ENCODE measurements at regions not wholly inside any gene's neighbourhood (a gene's known extent, or its start where the extent isn't known, plus 50 kb on each side); places are given as distances from the start of the nearest gene placed in this dataset.

GRCh38 chr6:74609871-74610270 is 596.0 kb downstream of the COL12A1 start:
- H4K5ac ChIP-seq (ENCODE audit: low read length): no peak overlapping the region
- no peak overlapping the region for H2BK120ac ChIP-seq (ENCODE audit: low read depth, low read length)
- no peak overlapping the region for H4K8ac ChIP-seq (ENCODE audit: low read depth, low read length)
- no peak overlapping the region for H3K18ac ChIP-seq (ENCODE audit: low read length)
- no peak overlapping the region for H3K23ac ChIP-seq (ENCODE audit: low read length)
- no peaks in the 10 kb centered on the region for H3K4me1 ChIP-seq (ENCODE audit: control insufficient read depth, low read depth, low read length)
- no peak overlapping the region for H2BK5ac ChIP-seq (ENCODE audit: low read length)
- no peak overlapping the region for H3K27ac ChIP-seq (ENCODE audit: low read depth, low read length)
- H3K4me2 ChIP-seq (ENCODE audit: low read length): no peak overlapping the region
- H3K27me3 ChIP-seq (ENCODE audit: insufficient read depth, low read length, poor library complexity): no peaks in the 10 kb centered on the region
- no peak overlapping the region for H3K4me3 ChIP-seq (ENCODE audit: low read length)
- H3K56ac ChIP-seq (ENCODE audit: low read length): no peak overlapping the region
- no peak overlapping the region for H3K9ac ChIP-seq (ENCODE audit: low read length)
- H3K79me1 ChIP-seq (ENCODE audit: low read length): no peaks in the 10 kb centered on the region
- no peak overlapping the region for H2BK15ac ChIP-seq (replicated peaks; ENCODE audit: low read depth)
- DNase-seq: no peak
- H3K4ac ChIP-seq (ENCODE audit: low read depth, low read length): no peak overlapping the region
- no peaks in the 10 kb centered on the region for H3K79me2 ChIP-seq (ENCODE audit: control insufficient read depth, insufficient read depth, low read length)
- H3K36me3 ChIP-seq (ENCODE audit: control insufficient read depth, insufficient read depth, low read length): no peaks in the 10 kb centered on the region
- WGBS (ENCODE audit: extremely low coverage, insufficient coverage, low lambda C conversion rate): no CpG with 5 or more reads among the region's 1 CpG
- no peak overlapping the region for H2AK5ac ChIP-seq (ENCODE audit: low read length)

- Histone ChIP-seq H4K8ac (ENCODE audit: low read depth, low read length) (no peak overlapping the region), H2BK15ac (replicated peaks; ENCODE audit: low read depth) (no peak overlapping the region), H3K56ac (ENCODE audit: low read length) (no peak overlapping the region), H2AK5ac (ENCODE audit: low read length) (no peak overlapping the region), H2BK5ac (ENCODE audit: low read length) (no peak overlapping the region), H3K27ac (ENCODE audit: low read depth, low read length) (no peak overlapping the region), H3K18ac (ENCODE audit: low read length) (no peak overlapping the region), H3K23ac (ENCODE audit: low read length) (no peak overlapping the region), H3K79me1 (ENCODE audit: low read length) (no peaks in the 10 kb centered on the region), H4K5ac (ENCODE audit: low read length) (no peak overlapping the region), H3K4me2 (ENCODE audit: low read length) (no peak overlapping the region), H3K27me3 (ENCODE audit: insufficient read depth, low read length, poor library complexity) (no peaks in the 10 kb centered on the region), H3K79me2 (ENCODE audit: control insufficient read depth, insufficient read depth, low read length) (no peaks in the 10 kb centered on the region), H3K4me1 (ENCODE audit: control insufficient read depth, low read depth, low read length) (no peaks in the 10 kb centered on the region), H3K36me3 (ENCODE audit: control insufficient read depth, insufficient read depth, low read length) (no peaks in the 10 kb centered on the region), H3K4ac (ENCODE audit: low read depth, low read length) (no peak overlapping the region), H3K9ac (ENCODE audit: low read length) (no peak overlapping the region), H3K4me3 (ENCODE audit: low read length) (no peak overlapping the region), H2BK120ac (ENCODE audit: low read depth, low read length) (no peak overlapping the region)
- DNase-seq: no peak
- no CpG with 5 or more reads among the region's 3 CpGs for WGBS (ENCODE audit: extremely low coverage, insufficient coverage, low lambda C conversion rate)
These were observed 597.9 kb downstream of the COL12A1 start for GRCh38 chr6:74607934-74608333.

GRCh38 chr6:74607468-74607867 is 598.4 kb downstream of the COL12A1 start:
- H3K27ac ChIP-seq (ENCODE audit: low read depth, low read length): no peak overlapping the region
- WGBS (ENCODE audit: extremely low coverage, insufficient coverage, low lambda C conversion rate): no CpG with 5 or more reads among the region's 1 CpG
- DNase-seq: no peak

GRCh38 chr6:74606582-74607071 is 599.2 kb downstream of the COL12A1 start:
- Histone ChIP-seq H3K18ac (ENCODE audit: low read length) (no peak overlapping the region), H3K79me1 (ENCODE audit: low read length) (no peaks in the 10 kb centered on the region), H3K4me3 (ENCODE audit: low read length) (no peak overlapping the region), H3K9ac (ENCODE audit: low read length) (no peak overlapping the region), H4K8ac (ENCODE audit: low read depth, low read length) (no peak overlapping the region), H3K4me1 (ENCODE audit: control insufficient read depth, low read depth, low read length) (no peaks in the 10 kb centered on the region), H3K4me2 (ENCODE audit: low read length) (no peak overlapping the region), H2BK15ac (replicated peaks; ENCODE audit: low read depth) (no peak overlapping the region), H4K5ac (ENCODE audit: low read length) (no peak overlapping the region), H2AK5ac (ENCODE audit: low read length) (no peak overlapping the region), H2BK120ac (ENCODE audit: low read depth, low read length) (no peak overlapping the region), H3K27ac (ENCODE audit: low read depth, low read length) (no peak overlapping the region), H3K27me3 (ENCODE audit: insufficient read depth, low read length, poor library complexity) (no peaks in the 10 kb centered on the region), H3K23ac (ENCODE audit: low read length) (no peak overlapping the region), H3K4ac (ENCODE audit: low read depth, low read length) (no peak overlapping the region), H2BK5ac (ENCODE audit: low read length) (no peak overlapping the region), H3K79me2 (ENCODE audit: control insufficient read depth, insufficient read depth, low read length) (no peaks in the 10 kb centered on the region), H3K56ac (ENCODE audit: low read length) (no peak overlapping the region), H3K36me3 (ENCODE audit: control insufficient read depth, insufficient read depth, low read length) (no peaks in the 10 kb centered on the region)
- WGBS (ENCODE audit: extremely low coverage, insufficient coverage, low lambda C conversion rate): no CpG with 5 or more reads among the region's 3 CpGs
- peak; percentile 76 for DNase-seq

More at GRCh38 chr6:74607468-74607867, 598.4 kb downstream of the COL12A1 start:
- no peak overlapping the region for H3K56ac ChIP-seq (ENCODE audit: low read length)
- no peaks in the 10 kb centered on the region for H3K79me2 ChIP-seq (ENCODE audit: control insufficient read depth, insufficient read depth, low read length)
- H2AK5ac ChIP-seq (ENCODE audit: low read length): no peak overlapping the region
- no peak overlapping the region for H4K5ac ChIP-seq (ENCODE audit: low read length)
- no peak overlapping the region for H2BK120ac ChIP-seq (ENCODE audit: low read depth, low read length)
- H2BK15ac ChIP-seq (replicated peaks; ENCODE audit: low read depth): no peak overlapping the region
- H3K4me3 ChIP-seq (ENCODE audit: low read length): no peak overlapping the region
- H3K4ac ChIP-seq (ENCODE audit: low read depth, low read length): no peak overlapping the region
- H3K4me1 ChIP-seq (ENCODE audit: control insufficient read depth, low read depth, low read length): no peaks in the 10 kb centered on the region
- no peak overlapping the region for H3K23ac ChIP-seq (ENCODE audit: low read length)
- H4K8ac ChIP-seq (ENCODE audit: low read depth, low read length): no peak overlapping the region
- H3K36me3 ChIP-seq (ENCODE audit: control insufficient read depth, insufficient read depth, low read length): no peaks in the 10 kb centered on the region
- no peak overlapping the region for H3K18ac ChIP-seq (ENCODE audit: low read length)
- no peaks in the 10 kb centered on the region for H3K79me1 ChIP-seq (ENCODE audit: low read length)
- no peak overlapping the region for H2BK5ac ChIP-seq (ENCODE audit: low read length)
- no peak overlapping the region for H3K4me2 ChIP-seq (ENCODE audit: low read length)
- H3K9ac ChIP-seq (ENCODE audit: low read length): no peak overlapping the region
- no peaks in the 10 kb centered on the region for H3K27me3 ChIP-seq (ENCODE audit: insufficient read depth, low read length, poor library complexity)

- H3K56ac ChIP-seq (ENCODE audit: low read length): no peak overlapping the region
- H3K4me1 ChIP-seq (ENCODE audit: control insufficient read depth, low read depth, low read length): no peaks in the 10 kb centered on the region
- no peaks in the 10 kb centered on the region for H3K27me3 ChIP-seq (ENCODE audit: insufficient read depth, low read length, poor library complexity)
- H3K27ac ChIP-seq (ENCODE audit: low read depth, low read length): no peak overlapping the region
- no peak overlapping the region for H2BK15ac ChIP-seq (replicated peaks; ENCODE audit: low read depth)
- H2BK5ac ChIP-seq (ENCODE audit: low read length): no peak overlapping the region
- H3K4me2 ChIP-seq (ENCODE audit: low read length): no peak overlapping the region
- H2AK5ac ChIP-seq (ENCODE audit: low read length): no peak overlapping the region
- no peak overlapping the region for H3K9ac ChIP-seq (ENCODE audit: low read length)
- no peaks in the 10 kb centered on the region for H3K36me3 ChIP-seq (ENCODE audit: control insufficient read depth, insufficient read depth, low read length)
- DNase-seq: no peak
- no peak overlapping the region for H2BK120ac ChIP-seq (ENCODE audit: low read depth, low read length)
- H3K4me3 ChIP-seq (ENCODE audit: low read length): no peak overlapping the region
- no peak overlapping the region for H3K23ac ChIP-seq (ENCODE audit: low read length)
- WGBS (ENCODE audit: extremely low coverage, insufficient coverage, low lambda C conversion rate): no CpG with 5 or more reads among the region's 3 CpGs
- no peak overlapping the region for H3K18ac ChIP-seq (ENCODE audit: low read length)
- H3K79me2 ChIP-seq (ENCODE audit: control insufficient read depth, insufficient read depth, low read length): no peaks in the 10 kb centered on the region
- H3K79me1 ChIP-seq (ENCODE audit: low read length): no peaks in the 10 kb centered on the region
- no peak overlapping the region for H4K8ac ChIP-seq (ENCODE audit: low read depth, low read length)
- no peak overlapping the region for H4K5ac ChIP-seq (ENCODE audit: low read length)
- H3K4ac ChIP-seq (ENCODE audit: low read depth, low read length): no peak overlapping the region
These were observed 599.8 kb downstream of the COL12A1 start for GRCh38 chr6:74605922-74606581.

- Histone ChIP-seq H3K9ac (ENCODE audit: low read length) (no peak overlapping the region), H3K18ac (ENCODE audit: low read length) (no peak overlapping the region), H2AK5ac (ENCODE audit: low read length) (no peak overlapping the region), H3K79me1 (ENCODE audit: low read length) (no peaks in the 10 kb centered on the region), H3K4me3 (ENCODE audit: low read length) (no peak overlapping the region), H3K4ac (ENCODE audit: low read depth, low read length) (no peak overlapping the region), H2BK15ac (replicated peaks; ENCODE audit: low read depth) (no peak overlapping the region), H3K27me3 (ENCODE audit: insufficient read depth, low read length, poor library complexity) (no peaks in the 10 kb centered on the region), H4K5ac (ENCODE audit: low read length) (no peak overlapping the region), H3K56ac (ENCODE audit: low read length) (no peak overlapping the region), H2BK120ac (ENCODE audit: low read depth, low read length) (no peak overlapping the region), H4K8ac (ENCODE audit: low read depth, low read length) (no peak overlapping the region), H3K4me1 (ENCODE audit: control insufficient read depth, low read depth, low read length) (no peaks in the 10 kb centered on the region), H3K27ac (ENCODE audit: low read depth, low read length) (no peak overlapping the region), H3K36me3 (ENCODE audit: control insufficient read depth, insufficient read depth, low read length) (no peaks in the 10 kb centered on the region), H3K79me2 (ENCODE audit: control insufficient read depth, insufficient read depth, low read length) (no peaks in the 10 kb centered on the region), H2BK5ac (ENCODE audit: low read length) (no peak overlapping the region), H3K23ac (ENCODE audit: low read length) (no peak overlapping the region), H3K4me2 (ENCODE audit: low read length) (no peak overlapping the region)
- WGBS (ENCODE audit: extremely low coverage, insufficient coverage, low lambda C conversion rate): no CpG with 5 or more reads among the region's 3 CpGs
- DNase-seq: no peak
These were observed 601.6 kb downstream of the COL12A1 start for GRCh38 chr6:74604279-74604678.
